ENCODE measurements at regions not wholly inside any gene's neighbourhood (a gene's known extent, or its start where the extent isn't known, plus 50 kb on each side); places are given as distances from the start of the nearest gene placed in this dataset.

DNA sequence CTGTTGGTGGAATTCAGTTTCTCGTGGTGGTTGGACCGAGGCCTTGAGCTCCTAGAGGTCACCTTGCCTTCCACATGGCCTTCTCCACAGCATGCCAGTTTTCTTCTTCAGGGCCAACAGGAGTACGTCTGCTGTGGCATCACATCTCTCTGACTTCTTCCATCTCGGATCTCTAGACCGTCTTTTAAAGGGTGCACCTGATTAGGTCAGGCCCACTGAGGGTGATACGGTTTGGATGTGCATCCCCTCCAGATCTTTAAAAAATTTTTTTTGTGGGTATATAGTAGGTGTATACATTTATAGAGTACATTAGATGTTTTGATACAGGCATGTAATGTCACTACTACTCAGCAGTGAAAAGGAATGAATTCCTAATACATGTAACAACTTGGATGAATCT is 58.3 kb upstream of the BRD7 start:
- intact Hi-C loops (cut with DNase I) = no loop called here
- no peak for TF ChIP-seq POLR2A (IDR thresholded peaks at IDR 0.05)
- Histone ChIP-seq H3K4me1 (no peaks in the 10 kb centered on the region), H3K36me3 (no peaks in the 10 kb centered on the region), H3K4me3 (no peak overlapping the region), H3K27ac (no peak overlapping the region), H3K9me3 (no peaks in the 10 kb centered on the region), H3K27me3 (no peaks in the 10 kb centered on the region)
- peak in 1 of 2 donors; percentile 47 for DNase-seq (ENCODE audit: extremely low spot score in 2 of 2)

DNA sequence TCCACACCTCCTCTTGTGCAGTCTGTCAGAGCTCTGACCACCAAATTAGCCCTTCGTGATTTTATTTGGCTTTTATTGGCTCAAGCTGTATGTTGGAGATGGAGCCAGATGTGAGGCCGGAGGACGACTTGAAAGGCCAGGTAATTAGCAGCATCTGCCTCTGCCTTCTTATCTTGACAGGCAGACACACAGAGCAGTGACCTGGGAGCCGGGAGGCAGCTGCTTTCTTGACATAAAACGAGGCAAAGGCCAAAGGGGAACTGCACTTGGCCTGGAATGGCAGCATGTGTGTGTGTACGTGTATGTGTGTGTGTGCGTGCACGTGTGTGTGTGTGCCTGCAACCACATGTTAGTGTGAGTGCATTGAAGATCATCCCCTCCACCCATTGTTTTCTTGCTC is 56.9 kb upstream of the BRD7 start:
- DNase-seq (ENCODE audit: extremely low spot score in 2 of 2) = peak in 1 of 2 donors; percentile 20
- Histone ChIP-seq H3K27me3 (no peaks in the 10 kb centered on the region), H3K4me1 (no peaks in the 10 kb centered on the region), H3K4me3 (no peak overlapping the region), H3K9me3 (no peaks in the 10 kb centered on the region), H3K27ac (no peak overlapping the region), H3K36me3 (no peaks in the 10 kb centered on the region)
- intact Hi-C loops (cut with DNase I) = no loop called here
- TF ChIP-seq, protein P1, sequence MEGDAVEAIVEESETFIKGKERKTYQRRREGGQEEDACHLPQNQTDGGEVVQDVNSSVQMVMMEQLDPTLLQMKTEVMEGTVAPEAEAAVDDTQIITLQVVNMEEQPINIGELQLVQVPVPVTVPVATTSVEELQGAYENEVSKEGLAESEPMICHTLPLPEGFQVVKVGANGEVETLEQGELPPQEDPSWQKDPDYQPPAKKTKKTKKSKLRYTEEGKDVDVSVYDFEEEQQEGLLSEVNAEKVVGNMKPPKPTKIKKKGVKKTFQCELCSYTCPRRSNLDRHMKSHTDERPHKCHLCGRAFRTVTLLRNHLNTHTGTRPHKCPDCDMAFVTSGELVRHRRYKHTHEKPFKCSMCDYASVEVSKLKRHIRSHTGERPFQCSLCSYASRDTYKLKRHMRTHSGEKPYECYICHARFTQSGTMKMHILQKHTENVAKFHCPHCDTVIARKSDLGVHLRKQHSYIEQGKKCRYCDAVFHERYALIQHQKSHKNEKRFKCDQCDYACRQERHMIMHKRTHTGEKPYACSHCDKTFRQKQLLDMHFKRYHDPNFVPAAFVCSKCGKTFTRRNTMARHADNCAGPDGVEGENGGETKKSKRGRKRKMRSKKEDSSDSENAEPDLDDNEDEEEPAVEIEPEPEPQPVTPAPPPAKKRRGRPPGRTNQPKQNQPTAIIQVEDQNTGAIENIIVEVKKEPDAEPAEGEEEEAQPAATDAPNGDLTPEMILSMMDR (IDR thresholded peaks at IDR 0.05) = no peak
- no peak for TF ChIP-seq POLR2A (IDR thresholded peaks at IDR 0.05)
- no peak for TF ChIP-seq POLR2AphosphoS5 (IDR thresholded peaks at IDR 0.05; ENCODE audit: insufficient read depth in 1 of 2, low read depth in 1 of 2)

DNA sequence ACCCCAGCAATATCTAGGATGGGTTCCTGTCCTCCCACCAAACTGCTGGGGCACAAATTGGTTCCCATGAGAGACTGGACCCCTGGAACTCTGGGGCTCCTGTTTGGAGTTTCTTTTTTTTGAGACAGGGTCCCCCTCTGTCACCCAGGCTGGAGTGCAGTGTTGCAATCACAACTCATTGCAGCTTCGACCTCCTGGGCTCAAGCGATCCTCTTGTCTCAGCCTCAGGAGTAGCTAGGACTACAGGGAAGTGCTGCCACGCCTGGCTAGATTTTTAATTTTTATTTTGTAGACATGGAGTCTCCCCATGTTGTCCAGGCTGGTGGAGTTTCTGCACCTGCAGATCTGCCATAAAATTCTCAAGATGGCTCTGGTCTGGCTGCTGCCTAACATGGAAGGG is 56.3 kb upstream of the BRD7 start:
- no peak for TF ChIP-seq POLR2AphosphoS5 (IDR thresholded peaks at IDR 0.05; ENCODE audit: insufficient read depth in 1 of 2, low read depth in 1 of 2)
- TF ChIP-seq, protein P1 (IDR thresholded peaks at IDR 0.05) = no peak
- no peak for TF ChIP-seq POLR2A (IDR thresholded peaks at IDR 0.05)
- no peaks in the 10 kb centered on the region for H3K4me1 ChIP-seq
- no peaks in the 10 kb centered on the region for H3K27me3 ChIP-seq
- H3K27ac ChIP-seq = no peak overlapping the region
- peak in 1 of 2 donors; percentile 13 for DNase-seq (ENCODE audit: extremely low spot score in 2 of 2)
- H3K36me3 ChIP-seq = no peaks in the 10 kb centered on the region
- intact Hi-C loops (cut with DNase I) = no loop called here
- no peak overlapping the region for H3K4me3 ChIP-seq
- no peaks in the 10 kb centered on the region for H3K9me3 ChIP-seq

DNA sequence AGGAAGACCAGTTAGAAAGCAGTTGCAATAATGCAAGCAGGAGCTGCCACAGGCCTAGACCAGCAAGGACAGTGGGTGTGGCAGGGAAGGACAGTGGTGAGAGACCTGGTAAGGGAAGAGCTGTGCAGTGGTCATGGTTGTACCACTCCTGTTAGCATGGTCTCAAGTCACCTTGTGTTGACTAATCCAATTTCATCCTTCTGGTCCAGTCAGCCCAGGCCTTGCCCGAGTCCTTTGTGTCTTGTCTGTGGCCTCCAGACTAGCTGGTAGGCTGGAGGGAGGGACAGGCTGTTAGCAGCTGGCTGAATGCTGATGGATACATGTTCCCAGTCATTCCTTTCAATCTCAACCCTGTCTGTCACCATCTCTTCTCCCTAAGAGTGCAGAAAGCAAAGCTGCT is 54.1 kb upstream of the BRD7 start:
- no peaks in the 10 kb centered on the region for H3K9me3 ChIP-seq
- TF ChIP-seq POLR2AphosphoS5 (IDR thresholded peaks at IDR 0.05; ENCODE audit: insufficient read depth in 1 of 2, low read depth in 1 of 2) (no peak), POLR2A (IDR thresholded peaks at IDR 0.05) (no peak)
- TF ChIP-seq, protein P1 (IDR thresholded peaks at IDR 0.05) = no peak
- no peak overlapping the region for H3K27ac ChIP-seq
- no peaks in the 10 kb centered on the region for H3K27me3 ChIP-seq
- H3K4me1 ChIP-seq = no peaks in the 10 kb centered on the region
- intact Hi-C loops (cut with DNase I) = no loop called here
- no peaks in the 10 kb centered on the region for H3K36me3 ChIP-seq
- H3K4me3 ChIP-seq = no peak overlapping the region
- no peak for DNase-seq (ENCODE audit: extremely low spot score in 2 of 2)

DNA sequence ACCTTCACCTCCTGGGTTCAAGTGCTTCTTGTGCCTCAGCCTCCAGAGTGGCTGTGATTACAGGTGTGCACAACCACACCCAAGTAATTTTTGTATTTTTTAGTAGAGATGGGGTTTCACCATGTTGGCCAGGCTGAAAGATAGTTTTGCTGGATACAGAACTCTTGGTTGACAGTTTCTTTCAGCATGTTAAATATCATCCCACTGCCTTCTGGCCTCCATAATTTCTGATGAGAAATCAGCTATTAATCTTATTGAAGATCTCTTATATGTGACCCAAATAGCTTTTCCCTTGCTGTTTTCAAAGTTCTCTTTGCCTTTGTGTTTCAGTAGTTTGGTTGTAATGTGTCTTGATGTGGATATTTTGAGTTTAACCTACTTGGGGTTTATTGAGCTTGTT is 50.3 kb upstream of the BRD7 start:
- no peak for DNase-seq (ENCODE audit: extremely low spot score in 2 of 2)
- Histone ChIP-seq H3K27ac (no peak overlapping the region), H3K36me3 (no peaks in the 10 kb centered on the region), H3K9me3 (peaks cover 11% of the 10 kb centered on the region), H3K27me3 (no peaks in the 10 kb centered on the region), H3K4me1 (no peaks in the 10 kb centered on the region), H3K4me3 (no peak overlapping the region)
- intact Hi-C loops (cut with DNase I) = no loop called here
- TF ChIP-seq, protein P1 (IDR thresholded peaks at IDR 0.05) = no peak
- TF ChIP-seq POLR2AphosphoS5 (IDR thresholded peaks at IDR 0.05; ENCODE audit: insufficient read depth in 1 of 2, low read depth in 1 of 2) = no peak
- TF ChIP-seq POLR2A (IDR thresholded peaks at IDR 0.05) = no peak

All from vagina (tissue), 2 donors.